HG02678 (cell line): ENCODE measurements at regions not wholly inside any gene's neighbourhood (a gene's known extent, or its start where the extent isn't known, plus 50 kb on each side); places are given as distances from the start of the nearest gene placed in this dataset.
"Not testable (repeated sequence)": the region's sequence is repeated elsewhere in the genome, so short reads cannot be mapped to it uniquely, and the experiment has no call there.

Experiments used
- ATAC-seq: cut with Tn5 transposase; IDR thresholded peaks from one replicate; pipeline ENCODE4 v1.9.1; 2021; ENCODE audit warnings: mild to moderate bottlenecking, moderate library complexity; ENCODE audit not compliant: unreplicated experiment

- ATAC-seq: no peak
Observed at GRCh38 chr5:163115011-163115410, 322.4 kb upstream of the CCNG1 start.

- ATAC-seq: not testable (repeated sequence)
Observed at GRCh38 chr5:163116618-163117017, 320.8 kb upstream of the CCNG1 start.

DNA sequence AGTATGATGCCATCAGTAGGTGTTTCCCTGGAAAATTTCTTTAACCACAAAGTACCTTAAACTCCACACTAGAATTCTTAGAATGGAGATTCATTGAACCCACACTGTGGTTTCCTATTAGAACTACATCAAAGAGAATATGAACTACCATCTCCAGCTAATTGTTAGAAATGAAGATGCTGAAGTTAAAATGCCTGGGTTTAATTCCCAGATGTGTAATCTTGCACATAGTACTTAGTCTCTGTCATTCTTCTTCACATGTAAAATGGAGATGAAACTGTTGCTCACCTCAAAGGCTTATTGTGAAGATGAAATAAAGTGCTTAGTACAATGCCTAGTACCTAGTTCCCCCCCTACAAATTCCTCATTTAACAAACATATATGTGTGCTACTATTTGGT lies 303.3 kb upstream of the CCNG1 start:
- ATAC-seq: no peak

- no peak for ATAC-seq
Observed at GRCh38 chr5:163135849-163136248, 301.5 kb upstream of the CCNG1 start.

- no peak for ATAC-seq
Observed at GRCh38 chr5:163161512-163161911, 275.9 kb upstream of the CCNG1 start.

DNA sequence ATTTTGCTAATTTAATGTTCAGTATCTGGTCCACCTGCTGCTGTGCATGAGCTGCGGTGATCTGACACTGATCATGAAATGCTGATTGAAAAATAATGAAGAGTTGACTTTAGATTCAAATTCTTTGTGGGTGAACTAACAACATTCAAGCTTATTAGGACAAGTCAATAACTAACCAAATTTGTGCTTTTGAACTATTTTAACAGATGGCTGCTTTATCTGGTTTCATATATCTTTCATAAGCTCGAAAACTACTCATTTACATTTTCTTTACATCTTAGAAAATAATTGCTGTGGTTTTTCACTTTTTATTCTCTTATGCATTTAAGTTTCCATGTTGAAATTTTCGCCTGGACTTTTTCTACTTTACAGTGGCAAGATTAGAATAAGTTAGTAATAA lies 274.8 kb upstream of the CCNG1 start:
- no peak for ATAC-seq

DNA sequence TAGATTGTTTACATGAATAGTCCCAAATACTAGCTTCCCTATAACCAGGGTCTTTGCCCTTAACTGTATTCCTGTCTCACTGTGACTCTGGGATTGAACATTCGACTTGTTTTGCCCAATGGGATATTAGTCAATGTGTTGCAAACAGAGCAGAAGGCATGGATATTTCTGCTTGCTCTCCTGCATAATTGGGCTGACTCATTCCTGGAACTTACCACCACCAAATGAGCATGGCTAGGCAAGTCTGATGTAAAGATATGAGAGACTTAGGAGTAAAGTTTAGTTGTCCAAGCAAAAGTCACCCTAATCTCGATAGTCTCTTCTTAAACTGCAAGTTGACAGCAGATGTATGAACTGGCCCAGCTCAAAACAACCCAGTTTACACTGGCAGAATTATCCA lies 273.5 kb upstream of the CCNG1 start:
- no peak for ATAC-seq

- no peak for ATAC-seq
Observed at GRCh38 chr5:163165277-163165676, 272.1 kb upstream of the CCNG1 start.

DNA sequence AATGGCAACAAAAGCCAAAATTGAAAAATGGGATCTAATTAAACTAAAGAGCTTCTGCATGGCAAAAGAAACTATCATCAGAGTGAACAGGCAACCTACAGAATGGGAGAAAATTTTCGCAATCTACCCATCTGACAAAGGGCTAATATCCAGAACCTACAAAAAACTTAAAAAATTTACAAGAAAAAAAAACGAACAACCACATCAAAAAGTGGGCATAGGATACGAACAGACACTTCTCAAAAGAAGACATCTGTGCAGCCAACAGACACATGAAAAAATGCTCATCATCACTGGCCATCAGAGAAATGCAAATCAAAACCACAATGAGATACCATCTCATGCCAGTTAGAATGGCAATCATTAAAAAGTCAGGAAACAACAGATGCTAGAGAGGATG lies 267.2 kb upstream of the CCNG1 start:
- not testable (repeated sequence) for ATAC-seq

DNA sequence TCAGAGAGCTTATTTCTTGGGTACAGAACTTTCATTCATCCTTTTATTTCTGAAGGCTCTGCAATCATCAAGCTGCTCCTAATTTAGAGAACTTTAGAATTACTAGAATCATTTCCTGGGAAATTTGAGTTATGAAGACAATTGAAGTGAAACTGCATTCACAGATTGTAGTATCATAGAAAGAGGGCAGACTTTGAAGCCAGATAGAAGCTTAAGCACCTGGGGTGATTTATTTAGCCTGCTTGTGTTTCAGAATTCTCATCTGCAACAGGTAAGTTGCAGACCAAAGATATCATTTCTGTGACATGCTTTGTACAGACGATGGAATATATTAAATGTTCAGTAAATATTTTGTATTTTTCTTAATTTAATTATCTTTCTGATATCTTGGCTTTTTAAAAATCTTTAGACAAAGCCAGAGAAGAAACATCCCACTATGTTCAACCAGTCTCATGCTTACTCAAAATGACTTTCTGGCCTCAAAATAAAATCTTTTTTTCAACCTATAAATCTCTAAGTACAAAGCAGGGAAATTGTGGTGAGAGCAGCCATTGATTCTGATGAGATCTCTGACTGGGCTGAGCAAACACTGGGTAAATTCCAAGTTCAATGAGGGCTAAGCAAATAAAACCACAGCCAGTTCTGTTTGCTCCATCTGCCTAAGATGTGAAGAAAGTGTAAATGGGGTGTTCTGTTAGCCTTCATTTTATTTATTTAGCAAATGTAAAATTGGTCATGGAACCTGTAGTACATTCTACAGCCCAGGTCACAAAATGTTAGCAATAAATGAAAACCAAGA lies 264.7 kb upstream of the CCNG1 start:
- ATAC-seq: no peak

DNA sequence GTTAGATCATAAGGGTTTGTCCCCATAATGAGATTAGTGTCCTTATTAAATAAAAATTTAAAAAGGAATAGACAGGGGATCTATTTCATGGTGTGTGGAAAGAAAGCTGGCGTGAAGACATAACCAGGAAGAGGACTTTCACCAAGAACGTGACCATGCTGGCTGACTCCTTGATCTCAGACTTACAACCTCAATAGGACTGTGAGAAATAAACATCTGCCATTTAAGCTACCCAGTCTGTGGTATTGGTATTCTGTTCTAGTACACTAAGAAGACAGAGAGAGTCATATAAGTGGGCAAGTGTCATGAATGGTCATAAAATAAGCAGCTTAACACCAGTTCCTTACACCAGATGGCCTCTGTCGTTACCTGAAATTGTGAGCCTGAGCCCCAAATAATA lies 259.4 kb upstream of the CCNG1 start:
- no peak for ATAC-seq

- no peak for ATAC-seq
Observed at GRCh38 chr5:163185315-163185714, 252.1 kb upstream of the CCNG1 start.

DNA sequence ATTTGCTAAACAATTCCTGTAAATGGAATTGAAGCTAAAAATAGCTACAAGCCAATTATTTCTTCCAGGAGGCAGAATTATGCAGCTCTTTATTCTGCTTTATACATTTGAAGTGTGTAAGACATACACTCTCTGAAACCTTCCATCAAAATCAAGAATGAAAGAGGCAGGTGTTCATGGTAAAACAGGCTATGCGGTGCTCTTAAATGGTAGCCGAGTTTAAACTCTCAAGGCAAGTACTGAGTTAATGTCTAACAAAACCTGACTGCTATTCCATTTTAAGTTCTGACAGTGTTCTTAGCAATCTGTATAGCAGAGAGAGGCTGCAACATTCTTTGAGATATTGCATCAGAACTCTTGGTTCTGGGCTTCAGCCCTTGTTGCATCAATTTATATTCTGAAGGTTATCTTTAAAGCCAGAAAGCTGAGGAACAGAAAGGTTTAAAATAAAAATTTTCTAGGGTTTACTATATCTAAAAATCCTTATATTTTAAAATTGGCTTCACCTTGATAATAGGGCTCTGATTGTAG lies 248.3 kb upstream of the CCNG1 start:
- ATAC-seq: no peak

DNA sequence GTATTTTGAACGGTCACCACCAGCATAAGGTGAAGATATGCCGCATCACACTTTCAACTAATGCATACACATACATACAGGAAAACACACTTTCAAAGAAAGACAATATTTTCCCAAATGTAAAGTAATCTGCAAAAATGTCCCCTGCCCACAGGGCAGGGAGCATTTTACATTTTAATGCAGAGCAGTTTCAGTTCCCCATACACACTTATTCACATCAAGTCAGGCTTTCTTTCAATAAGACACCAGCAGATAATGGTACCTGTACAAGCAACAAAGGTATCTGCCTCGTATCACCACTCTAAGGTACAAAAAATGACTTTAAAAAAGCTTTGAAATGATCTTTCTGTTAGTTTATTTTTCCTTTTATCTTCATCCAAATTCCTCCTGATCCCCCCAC lies 247.1 kb upstream of the CCNG1 start:
- no peak for ATAC-seq

- ATAC-seq: no peak
Observed at GRCh38 chr5:163190784-163191183, 246.6 kb upstream of the CCNG1 start.

- ATAC-seq: no peak
Observed at GRCh38 chr5:163193886-163194285, 243.5 kb upstream of the CCNG1 start.

DNA sequence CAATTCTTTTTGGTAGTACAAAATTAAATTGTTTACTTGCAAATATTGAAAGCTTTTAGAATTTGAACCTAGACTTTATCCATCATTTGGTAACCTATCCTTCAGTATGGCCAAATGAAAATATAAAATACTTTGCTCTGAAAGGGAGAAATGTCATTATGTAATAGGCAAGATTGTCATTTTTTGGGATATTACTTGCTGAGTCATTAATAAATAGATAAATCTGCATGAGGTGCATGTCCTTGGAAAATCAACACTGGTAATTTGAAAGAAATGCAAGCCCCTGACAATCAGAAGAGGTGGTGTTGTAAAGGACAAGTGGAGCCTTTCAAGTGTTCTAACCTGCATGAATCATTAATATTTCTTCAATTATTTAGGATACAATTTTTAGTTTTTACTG lies 231.8 kb upstream of the CCNG1 start:
- no peak for ATAC-seq

GRCh38 chr5:163221581-163221980 lies 215.8 kb upstream of the CCNG1 start:
- ATAC-seq: no peak

GRCh38 chr5:163222982-163223381 lies 214.4 kb upstream of the CCNG1 start:
- ATAC-seq: no peak

DNA sequence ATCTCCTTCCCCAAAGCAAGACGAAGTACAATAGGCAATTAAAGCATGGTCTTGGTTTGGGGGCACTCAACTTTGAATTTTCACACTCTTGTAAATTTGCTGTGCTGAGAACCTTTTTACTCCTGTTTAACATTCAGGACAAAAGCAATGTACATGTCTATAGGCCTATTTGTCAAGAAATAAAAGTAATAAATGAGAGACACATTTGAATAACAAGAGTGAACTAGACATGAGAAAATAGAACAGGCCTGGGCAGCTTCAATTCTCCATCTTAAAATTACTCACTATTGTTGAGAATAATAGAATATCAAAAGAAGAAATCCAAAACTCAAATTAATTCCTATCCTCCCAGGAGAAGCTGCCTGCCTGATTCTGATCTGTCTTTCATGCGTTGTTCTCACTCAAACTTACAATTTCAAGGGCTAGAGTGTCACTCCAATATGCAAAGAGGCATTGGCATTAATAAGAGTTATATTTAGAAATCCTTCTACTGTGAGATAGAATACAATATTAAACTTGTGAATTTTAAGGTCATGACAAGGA lies 192.9 kb upstream of the CCNG1 start:
- no peak for ATAC-seq

DNA sequence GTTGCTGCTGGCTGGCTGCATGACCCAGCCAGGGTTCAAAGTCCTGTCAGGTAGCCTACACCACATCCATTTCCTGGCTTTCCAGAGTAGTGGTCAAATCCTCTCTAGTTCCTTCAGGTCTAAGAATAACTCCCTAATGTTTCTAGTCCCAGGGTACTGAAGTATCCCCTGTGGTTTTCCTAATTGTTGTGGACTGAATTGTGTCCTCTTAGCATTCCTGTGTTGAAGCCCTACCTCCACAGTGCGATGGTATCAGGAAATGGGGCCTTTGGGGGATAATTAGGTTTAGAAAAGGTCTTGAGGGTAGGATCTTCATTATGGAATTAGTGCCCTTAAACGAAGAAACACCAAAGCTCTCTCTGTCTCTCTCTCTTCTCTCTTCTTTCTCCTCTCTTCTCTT lies 191.8 kb upstream of the CCNG1 start:
- ATAC-seq: no peak

- ATAC-seq: no peak
Observed at GRCh38 chr5:163248333-163248732, 189.1 kb upstream of the CCNG1 start.

DNA sequence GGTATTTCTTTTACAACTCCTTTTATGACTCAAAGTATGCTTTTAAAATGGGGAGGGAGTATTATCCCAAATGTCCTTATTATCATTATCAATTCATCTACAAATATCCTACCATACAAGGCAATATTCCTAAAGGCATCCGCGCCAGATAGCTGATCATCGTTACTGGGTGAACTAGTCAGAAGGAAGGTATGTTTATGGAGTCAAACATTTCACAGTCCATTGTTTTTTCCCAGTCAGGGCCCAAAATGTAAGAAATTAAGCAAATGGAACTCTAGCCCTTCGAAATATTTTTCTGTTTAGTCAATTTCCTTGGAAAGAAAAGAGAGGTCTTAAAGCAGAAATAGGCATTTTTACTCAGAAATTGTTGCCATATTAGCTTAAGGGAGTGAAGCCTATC lies 188.5 kb upstream of the CCNG1 start:
- no peak for ATAC-seq
